ENCODE measurements at regions not wholly inside any gene's neighbourhood (a gene's known extent, or its start where the extent isn't known, plus 50 kb on each side); places are given as distances from the start of the nearest gene placed in this dataset.

GRCh38 chr4:27568952-27569319 is 708.3 kb downstream of the STIM2 start:
- no peak for TF ChIP-seq CTCF (IDR thresholded peaks at IDR 0.05; ENCODE audit: low read depth, low read length)
- H3K4me3 ChIP-seq (ENCODE audit: low read depth, low read length) = no peak overlapping the region

DNA sequence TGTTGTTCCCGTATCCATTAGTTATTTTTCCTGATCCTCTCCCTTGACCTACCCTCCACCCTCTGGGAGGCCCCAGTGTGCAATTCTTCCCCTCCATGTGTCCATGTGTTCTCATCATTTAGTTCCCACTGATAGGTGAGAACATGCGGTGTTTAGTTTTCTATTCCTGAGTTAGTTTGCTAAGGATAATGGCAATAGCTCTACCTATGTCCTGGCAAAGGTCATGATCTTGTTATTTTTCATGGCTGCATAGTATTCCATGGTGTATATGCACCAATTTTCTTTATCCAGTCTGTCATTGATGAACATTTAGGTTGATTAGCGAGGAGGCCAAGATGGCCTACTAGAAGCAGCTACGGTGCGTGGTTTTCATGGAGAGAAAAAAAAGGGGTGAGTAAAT is 714.1 kb downstream of the STIM2 start:
- no peak overlapping the region for H3K4me3 ChIP-seq (ENCODE audit: low read depth, low read length)
- TF ChIP-seq CTCF (IDR thresholded peaks at IDR 0.05; ENCODE audit: low read depth, low read length) = no peak

- no peak for TF ChIP-seq CTCF (IDR thresholded peaks at IDR 0.05; ENCODE audit: low read depth, low read length)
- no peak overlapping the region for H3K4me3 ChIP-seq (ENCODE audit: low read depth, low read length)
Measured at GRCh38 chr4:27577951-27578350, 717.3 kb downstream of the STIM2 start.

- no peak overlapping the region for H3K4me3 ChIP-seq (ENCODE audit: low read depth, low read length)
- no peak for TF ChIP-seq CTCF (IDR thresholded peaks at IDR 0.05; ENCODE audit: low read depth, low read length)
Measured at GRCh38 chr4:27592738-27593137, 732.1 kb downstream of the STIM2 start.

DNA sequence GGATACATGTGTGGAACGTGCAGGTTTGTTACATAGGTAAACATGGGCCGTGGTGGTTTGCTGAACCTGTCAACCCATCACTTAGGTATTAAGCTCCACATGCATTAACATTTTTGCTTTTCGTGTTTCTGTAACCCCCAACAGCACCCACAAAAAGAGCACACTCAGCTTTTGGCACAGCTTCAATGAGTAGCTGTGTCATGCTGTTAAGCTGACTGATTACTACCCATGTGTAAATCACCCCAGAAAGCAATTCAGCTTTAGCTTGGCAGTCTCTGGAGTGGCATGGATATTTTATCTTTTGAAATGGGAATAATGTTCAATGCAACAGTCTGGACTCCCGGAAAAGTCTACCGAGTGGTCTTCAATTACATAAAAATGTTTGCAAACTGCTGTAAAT is 734.3 kb downstream of the STIM2 start:
- H3K4me3 ChIP-seq (ENCODE audit: low read depth, low read length) = no peak overlapping the region
- TF ChIP-seq CTCF (IDR thresholded peaks at IDR 0.05; ENCODE audit: low read depth, low read length) = no peak

DNA sequence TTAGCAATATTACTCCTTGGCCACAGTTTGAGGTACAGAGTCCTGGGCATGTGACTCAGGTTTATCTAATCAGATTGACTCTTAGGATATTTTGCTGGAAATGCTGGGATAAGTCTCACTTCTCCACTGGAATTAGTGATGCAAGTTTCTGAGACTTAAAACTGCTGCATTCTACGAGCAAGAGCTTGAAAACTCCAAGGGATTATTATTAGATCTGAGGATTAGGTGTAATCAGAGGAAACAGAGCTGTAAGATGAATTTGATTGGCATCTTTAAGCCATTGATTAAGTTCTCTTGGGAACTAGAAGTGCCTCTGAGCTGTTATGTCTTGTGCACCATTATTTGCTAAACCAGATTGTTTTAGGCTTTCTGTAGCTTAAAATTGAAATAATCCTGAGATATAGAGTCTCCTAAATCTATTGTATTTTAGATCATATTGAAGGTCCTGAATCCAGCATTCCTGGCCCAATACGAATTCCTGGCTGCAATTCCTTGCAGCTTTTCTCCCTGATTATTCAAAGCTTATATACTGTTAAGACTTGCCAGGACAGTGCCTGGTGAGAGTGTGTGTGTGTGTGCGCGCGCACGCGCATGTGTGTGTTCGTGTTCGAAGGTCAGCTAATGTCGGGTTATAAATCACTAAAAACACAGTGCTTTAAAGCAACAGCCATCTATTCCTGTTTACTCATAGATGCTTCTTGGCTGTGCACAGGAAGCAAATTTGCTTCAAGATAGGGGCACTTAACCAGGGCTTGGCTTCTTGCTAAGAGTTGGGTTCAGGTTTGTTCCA is 735.1 kb downstream of the STIM2 start:
- TF ChIP-seq CTCF (IDR thresholded peaks at IDR 0.05; ENCODE audit: low read depth, low read length) = no peak
- no peak overlapping the region for H3K4me3 ChIP-seq (ENCODE audit: low read depth, low read length)

- no peak overlapping the region for H3K4me3 ChIP-seq (ENCODE audit: low read depth, low read length)
- TF ChIP-seq CTCF (IDR thresholded peaks at IDR 0.05; ENCODE audit: low read depth, low read length) = no peak
Measured at GRCh38 chr4:27602172-27602571, 741.5 kb downstream of the STIM2 start.

Measured in WI38 (cell line).